IPS-NIHi7 (cell line): ENCODE measurements at regions not wholly inside any gene's neighbourhood (a gene's known extent, or its start where the extent isn't known, plus 50 kb on each side); places are given as distances from the start of the nearest gene placed in this dataset.
"Not testable (repeated sequence)": the region's sequence is repeated elsewhere in the genome, so short reads cannot be mapped to it uniquely, and the experiment has no call there.

Experiments
- DNase-seq: peaks from one replicate; pipeline ENCODE4 v3.0.0; 2012; ENCODE audit warnings: mixed read lengths; ENCODE audit errors: extremely low spot score

- DNase-seq = no peak
Measured at GRCh38 chr12:87336814-87337336, 692.3 kb downstream of the C12orf50 start.

DNA sequence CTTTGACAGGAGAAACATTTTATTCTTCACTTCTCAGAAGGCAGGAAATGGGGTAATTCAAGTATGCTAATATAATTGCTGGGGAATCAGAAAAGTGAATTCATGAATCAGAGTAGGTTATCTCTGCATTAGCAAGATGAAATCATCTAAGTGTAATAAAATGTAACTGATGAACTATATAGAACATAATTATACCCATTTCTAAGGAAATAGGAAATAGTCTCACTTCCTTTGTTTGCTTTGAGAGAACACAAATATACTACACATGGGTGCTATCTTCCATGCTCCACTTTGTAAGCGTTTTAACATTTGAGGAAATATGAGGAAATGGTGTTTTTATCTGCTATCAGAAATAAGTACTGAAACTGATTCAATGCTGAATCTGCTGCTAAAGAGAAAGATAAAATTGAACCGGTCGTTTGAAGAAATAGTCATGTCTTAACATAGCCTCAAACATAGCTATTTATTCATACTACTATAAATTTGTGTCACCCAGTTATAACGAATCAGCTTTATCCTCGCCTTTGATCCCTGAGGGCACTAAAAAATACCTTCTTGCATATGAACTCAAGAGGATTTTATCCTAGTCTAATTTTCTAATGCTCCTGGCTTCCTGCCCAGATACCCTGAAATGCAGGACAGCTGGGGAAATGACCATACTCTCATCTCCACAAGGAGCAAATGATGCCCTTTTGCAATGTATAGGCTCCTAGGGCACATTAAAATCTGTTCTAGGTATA lies 696.0 kb downstream of the C12orf50 start:
- DNase-seq = no peak

DNA sequence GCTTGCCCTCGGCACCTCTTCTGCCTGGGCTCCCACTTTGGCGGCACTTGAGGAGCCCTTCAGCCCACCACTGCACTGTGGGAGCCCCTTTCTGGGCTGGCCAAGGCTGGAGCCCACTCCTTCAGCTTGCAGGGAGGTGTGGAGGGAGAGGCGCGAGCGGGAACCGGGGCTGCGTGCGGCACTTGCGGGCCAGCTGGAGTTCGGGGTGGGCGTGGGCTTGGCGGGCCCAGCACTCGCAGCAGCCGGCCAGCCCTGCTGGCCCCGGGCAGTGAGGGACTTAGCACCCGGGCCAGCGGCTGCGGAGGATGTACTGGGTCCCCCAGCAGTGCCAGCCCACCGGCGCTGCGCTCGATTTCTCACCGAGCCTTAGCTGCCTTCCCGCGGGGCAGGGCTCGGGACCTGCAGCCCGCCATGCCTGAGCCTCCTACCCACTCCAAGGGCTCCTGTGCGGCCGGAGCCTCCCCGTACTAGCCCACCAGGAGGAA lies 699.1 kb downstream of the C12orf50 start:
- DNase-seq = not testable (repeated sequence)

- DNase-seq = no peak
Measured at GRCh38 chr12:87329076-87329863, 699.9 kb downstream of the C12orf50 start.

DNA sequence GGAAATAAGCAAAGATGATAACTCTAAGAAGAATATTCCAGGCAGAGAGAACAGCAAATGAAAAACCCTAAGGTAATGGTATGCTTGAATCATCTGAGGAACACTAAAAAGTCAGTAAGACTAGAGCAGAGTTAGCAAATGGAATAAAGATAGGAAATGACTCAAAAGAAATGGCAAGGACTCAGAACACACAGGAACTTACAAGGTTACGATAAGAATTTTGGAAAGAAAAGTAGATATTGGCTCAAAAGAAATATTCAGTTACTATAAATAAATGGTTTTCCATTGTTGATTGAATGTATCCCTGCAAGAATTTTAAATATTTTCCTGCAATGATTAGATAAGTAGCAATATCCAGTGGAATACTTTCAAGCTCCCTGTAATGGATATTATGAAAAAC lies 705.8 kb downstream of the C12orf50 start:
- no peak for DNase-seq

GRCh38 chr12:87320724-87321123 lies 708.5 kb downstream of the C12orf50 start:
- no peak for DNase-seq

- no peak for DNase-seq
Measured at GRCh38 chr12:87317302-87317701, 711.9 kb downstream of the C12orf50 start.

- no peak for DNase-seq
Measured at GRCh38 chr12:87311206-87311605, 718.0 kb downstream of the C12orf50 start.

DNA sequence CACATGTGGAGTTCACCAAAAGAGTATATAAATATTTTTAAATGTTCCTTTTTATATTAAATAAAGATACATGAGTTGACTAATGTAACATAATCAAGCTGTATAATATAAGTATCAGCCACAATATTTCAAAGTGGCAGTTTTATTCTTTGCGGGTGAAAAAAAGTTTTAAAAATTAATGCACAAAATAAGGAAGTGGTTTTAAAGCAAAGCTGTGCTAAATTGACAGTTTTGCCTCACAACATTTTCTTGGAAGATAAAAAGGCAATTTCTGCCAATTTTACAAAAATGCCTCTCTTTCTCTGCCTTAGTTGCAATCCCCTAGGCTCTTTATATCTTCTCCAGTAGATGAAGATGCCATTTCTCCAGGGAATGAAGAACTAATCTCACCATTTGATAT lies 719.1 kb downstream of the C12orf50 start:
- DNase-seq = no peak

DNA sequence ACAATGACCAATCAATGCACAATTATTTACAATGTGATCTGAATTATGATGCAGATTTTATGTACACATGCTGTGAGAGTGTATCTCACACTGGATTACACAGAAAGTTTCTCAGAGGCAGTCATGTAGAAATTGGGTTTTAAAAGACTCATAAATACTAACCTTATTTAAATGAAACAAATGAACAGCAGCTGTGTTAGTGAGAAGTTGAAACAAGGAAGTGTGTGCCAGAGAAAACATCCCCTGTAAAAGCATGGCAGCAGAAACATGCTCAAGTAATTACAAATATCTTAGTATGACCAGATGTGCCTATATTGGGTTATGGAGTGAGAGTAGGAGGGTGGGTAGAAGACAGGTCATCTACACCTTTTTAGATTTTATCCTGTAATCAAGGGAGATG lies 723.7 kb downstream of the C12orf50 start:
- no peak for DNase-seq

GRCh38 chr12:87304406-87304805 lies 724.8 kb downstream of the C12orf50 start:
- DNase-seq = no peak

GRCh38 chr12:87303396-87304012 lies 725.7 kb downstream of the C12orf50 start:
- no peak for DNase-seq

- DNase-seq = no peak
Measured at GRCh38 chr12:87302126-87302745, 727.0 kb downstream of the C12orf50 start.

DNA sequence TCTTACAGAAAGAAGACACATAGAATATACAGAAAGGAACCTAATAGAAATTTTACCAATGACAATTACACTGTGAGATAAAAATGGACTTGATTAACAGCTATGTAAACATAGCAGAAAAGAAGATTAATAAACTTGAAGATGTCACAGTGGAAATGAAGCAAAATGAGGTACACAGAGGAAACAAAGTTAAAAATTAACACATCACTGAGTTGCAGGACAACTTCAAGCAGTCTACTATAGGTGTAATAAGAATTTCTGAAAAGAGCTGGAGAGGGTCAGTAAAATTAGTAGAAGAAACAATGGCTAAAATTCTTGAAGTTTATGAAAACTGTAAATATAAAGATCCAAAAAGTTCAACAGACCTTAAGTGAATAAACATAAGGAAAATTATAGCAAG lies 738.7 kb downstream of the C12orf50 start:
- DNase-seq = no peak

DNA sequence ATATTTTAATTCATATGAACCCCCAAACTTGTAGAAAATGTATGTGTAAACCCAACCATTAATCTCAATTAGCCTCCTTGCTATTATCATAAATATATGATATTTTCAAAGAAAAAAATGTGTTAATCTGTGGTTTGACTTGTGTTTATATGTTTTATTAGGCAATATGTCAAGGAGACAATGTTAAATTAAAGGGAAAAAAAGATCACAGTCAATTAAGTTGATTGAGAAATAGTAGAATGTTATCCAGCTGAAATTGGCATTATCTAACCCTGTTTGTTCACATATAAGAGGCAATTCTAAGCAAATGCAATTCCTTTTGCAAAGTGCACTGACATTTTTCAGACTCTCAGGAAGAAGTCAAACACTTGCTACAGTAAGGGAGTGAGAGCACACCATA lies 745.3 kb downstream of the C12orf50 start:
- no peak for DNase-seq

- no peak for DNase-seq
Measured at GRCh38 chr12:87283111-87283510, 746.1 kb downstream of the C12orf50 start.

DNA sequence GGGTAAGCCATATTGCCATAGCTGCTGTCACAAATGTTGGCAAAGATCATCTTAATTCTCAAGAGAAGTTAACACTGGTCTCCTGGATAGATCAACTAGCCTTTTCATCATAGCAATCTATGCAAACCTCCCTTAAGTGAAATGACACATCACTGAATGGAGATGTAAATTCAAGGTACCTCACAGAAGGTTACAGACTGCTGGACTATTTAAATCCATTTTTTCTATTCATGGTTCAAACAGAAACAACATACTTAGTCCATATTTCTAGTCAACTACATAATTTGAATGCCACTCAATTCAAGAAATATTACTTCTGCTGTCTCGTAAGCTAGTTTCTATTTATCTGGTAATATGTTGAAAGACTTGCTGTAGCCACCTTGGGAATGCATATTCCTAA lies 748.3 kb downstream of the C12orf50 start:
- no peak for DNase-seq

- no peak for DNase-seq
Measured at GRCh38 chr12:87280356-87280755, 748.8 kb downstream of the C12orf50 start.

GRCh38 chr12:87274594-87275245 lies 754.5 kb downstream of the C12orf50 start:
- peak; percentile 39 for DNase-seq

DNA sequence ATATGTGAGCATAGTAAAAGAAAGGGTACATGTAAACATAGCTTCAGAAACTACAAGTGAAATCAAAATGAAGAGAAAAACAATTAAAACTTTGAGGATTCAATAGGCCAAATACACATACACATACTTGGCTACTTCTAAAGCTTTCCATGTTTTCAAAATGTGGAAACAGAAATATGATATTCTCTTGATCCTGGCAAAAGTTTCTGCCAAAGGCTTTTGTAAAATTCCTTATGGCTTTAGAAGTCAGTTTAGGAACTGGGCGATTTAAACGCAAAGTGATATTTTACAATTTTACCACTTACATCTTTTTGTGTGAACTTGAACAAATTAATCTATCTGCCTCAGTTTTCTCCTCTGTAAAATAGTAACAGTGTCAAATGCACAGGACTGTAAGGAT lies 756.4 kb downstream of the C12orf50 start:
- no peak for DNase-seq

- DNase-seq = no peak
Measured at GRCh38 chr12:87270919-87271318, 758.3 kb downstream of the C12orf50 start.
